GM21528 (cell line): ENCODE measurements at regions not wholly inside any gene's neighbourhood (a gene's known extent, or its start where the extent isn't known, plus 50 kb on each side); places are given as distances from the start of the nearest gene placed in this dataset.

ENCODE experiments used
- ATAC-seq: cut with Tn5 transposase; IDR thresholded peaks from one replicate; pipeline ENCODE4 v1.9.1; 2021; ENCODE audit warnings: mild to moderate bottlenecking, moderate library complexity; ENCODE audit not compliant: unreplicated experiment, low FRiP score

DNA sequence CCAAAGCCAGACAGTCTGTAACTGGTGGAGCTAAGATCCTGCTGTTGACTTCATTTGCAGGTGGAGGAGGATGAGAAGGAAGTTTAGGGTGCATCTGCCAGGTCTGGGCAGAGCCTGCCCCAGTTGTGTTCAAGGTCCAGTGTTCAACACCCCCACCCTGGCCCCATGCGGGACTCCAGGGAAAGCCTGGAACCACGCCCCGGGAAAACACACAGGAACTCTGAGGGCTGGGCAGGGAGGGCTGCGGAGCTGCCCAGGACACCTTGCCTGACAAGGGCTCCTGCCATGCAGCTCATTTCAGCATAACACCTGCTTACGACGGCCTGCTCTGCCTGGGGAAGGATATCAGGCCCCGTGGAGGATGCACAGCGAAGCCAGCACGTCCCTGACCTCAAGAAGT, 286.3 kb downstream of the XXYLT1 start:
- ATAC-seq = no peak

DNA sequence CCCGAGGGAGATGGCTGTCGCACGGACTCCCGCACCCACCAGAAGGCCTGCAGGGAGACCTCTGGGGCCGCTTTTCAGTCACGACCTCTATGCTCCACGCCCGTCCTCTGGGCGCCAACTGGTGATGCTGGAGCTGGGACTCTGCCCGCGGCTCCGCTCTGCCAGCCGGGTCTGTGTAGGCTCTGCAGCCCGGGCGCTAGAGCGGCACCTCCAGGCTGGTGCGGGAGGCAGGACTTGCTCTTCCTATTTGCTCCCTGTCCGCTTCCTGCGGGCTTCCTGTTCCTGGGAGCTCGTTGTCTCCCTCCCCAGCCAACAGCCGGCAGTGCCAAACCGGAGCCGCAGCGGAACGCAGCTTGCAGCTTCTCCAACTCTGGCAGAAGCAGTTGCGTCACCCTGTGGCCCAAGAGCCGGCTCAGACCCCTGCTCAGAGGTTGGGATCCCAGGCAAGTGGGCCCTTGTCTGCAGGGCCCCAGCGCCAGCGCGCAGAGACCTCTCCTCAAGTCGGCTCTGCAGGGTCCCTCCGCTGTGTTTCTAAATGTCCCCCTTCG, 285.9 kb downstream of the XXYLT1 start:
- ATAC-seq = no peak

DNA sequence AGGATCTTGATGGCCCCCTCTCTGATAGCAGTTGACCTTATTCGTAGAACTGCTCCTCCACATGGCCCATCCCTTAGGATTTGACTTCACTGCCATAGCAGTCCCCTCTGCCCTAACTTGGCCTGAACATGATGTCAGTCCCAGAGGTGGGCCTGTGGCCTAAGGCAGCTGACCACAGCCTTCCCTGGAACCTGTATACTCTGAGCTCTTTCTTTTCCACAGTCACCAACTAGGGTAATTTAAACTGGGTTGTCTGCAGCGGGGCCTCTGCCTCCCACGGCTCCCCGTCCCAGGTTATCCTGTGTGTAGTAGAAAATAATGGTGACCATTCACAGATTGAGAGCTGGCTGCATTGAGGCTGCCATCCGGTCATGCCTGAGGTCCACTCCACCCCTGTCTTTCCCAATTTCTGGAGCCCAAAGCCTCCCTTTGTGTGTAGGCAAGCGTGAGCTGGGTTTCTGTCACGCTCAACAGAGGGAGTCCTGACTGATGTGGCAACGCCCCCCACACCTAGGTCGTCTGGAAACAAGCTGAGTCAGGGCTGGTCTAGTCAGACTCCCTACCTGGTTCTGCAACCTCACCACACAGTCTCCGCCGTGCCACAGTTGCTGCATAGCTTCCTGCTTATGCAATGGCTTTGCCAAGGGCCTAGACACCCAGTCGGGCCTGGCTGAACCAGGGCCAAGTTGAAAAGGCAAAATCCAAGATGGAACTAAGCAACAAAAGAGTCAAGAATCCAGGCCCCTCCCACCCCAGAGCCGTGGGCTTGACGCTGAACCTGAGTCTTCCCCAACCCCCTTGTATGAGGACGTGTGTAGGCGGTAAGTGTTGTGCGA, 284.5 kb downstream of the XXYLT1 start:
- ATAC-seq = no peak

DNA sequence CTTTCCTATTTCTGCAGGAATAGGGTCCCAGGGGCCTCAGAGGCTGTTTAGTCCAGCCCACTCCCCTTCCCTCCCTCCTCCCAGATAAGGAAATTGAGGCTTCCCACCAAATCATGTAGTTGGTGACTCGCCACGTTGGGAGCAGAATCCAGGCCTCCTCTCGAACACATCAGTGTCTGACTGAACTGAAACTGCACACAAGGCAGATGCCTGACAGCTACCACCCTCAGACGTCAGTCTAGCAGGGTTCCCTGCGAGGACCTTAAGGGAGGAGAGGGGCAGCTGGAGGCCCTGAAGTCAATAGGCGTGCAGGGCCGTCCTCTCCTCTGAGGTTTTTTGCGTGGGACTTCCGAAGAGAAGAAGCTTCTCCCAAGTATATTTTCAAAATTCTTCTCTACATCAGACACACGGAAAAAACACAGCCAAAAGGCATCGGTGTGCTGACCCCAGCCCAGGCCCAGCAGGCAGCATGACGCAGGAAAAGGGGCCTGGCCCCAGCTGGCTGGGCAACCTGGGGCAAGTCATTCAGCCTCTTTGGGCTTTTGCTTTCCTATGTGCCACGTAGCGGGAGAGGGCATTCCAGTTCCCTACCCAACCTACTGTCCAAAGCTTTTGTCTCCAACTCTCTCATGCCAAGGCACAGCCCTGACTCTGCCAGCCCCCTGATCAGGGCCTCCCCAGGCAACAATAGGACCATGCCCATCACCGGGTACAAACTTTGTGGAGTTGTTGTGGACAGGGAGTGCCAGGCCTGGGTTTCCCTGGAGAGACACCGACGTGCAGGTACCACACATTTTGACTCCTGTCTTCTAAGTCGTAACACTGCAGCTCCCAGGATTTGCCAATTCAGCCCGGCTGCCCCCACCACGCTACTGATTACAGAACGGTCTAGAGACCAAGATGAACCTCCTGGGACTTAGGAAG, 283.1 kb downstream of the XXYLT1 start:
- no peak for ATAC-seq

DNA sequence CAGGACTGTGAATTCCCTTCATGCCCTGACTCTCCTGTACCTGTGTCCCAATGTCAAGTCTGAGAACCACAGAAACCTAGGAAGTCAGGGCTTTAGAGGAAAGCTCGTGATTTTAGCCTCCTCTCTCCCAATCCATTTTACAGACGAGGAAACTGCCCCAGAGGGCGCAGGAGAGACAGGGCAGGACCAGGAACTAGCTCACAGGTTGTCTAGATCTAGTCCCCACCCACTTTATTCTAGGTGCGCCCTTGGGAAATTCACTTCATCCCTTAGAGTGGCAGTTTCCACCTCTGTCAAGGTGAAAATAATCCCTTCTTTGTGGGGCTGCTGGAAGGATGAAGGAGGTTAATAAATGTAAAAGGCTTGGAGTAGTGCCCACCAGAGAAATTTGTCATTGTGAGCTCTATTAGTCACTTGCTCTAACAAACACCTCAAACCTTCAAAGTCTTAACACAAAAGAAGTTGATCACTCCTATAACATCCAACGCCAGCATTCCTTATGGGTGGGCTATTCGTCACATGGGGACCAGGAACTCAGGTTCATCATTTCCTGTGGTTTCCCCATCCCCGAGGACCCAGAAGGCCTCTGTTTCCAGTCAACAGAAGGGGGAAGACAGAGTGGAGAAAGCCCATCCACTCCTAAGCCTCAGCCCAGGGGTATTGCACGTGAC, 282.3 kb downstream of the XXYLT1 start:
- no peak for ATAC-seq

DNA sequence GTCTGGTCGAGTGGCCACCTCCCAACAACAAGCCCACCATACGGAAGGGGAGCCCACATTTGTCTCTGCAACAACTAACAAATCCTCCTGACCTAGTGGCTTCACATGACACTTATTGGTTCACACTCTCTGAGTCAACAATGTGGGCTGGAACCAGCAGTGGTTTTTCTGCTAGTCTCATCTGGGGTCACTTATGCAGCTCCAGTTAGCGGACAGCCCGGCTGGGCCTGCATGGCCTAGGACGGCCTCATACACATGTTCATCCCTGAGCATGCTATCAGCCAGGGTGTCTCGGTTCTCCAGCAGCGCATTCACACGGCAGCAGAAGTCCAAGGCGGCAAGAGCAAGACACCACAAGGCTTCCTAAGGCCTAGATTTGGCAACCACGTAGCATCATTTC, 281.7 kb downstream of the XXYLT1 start:
- ATAC-seq = no peak

DNA sequence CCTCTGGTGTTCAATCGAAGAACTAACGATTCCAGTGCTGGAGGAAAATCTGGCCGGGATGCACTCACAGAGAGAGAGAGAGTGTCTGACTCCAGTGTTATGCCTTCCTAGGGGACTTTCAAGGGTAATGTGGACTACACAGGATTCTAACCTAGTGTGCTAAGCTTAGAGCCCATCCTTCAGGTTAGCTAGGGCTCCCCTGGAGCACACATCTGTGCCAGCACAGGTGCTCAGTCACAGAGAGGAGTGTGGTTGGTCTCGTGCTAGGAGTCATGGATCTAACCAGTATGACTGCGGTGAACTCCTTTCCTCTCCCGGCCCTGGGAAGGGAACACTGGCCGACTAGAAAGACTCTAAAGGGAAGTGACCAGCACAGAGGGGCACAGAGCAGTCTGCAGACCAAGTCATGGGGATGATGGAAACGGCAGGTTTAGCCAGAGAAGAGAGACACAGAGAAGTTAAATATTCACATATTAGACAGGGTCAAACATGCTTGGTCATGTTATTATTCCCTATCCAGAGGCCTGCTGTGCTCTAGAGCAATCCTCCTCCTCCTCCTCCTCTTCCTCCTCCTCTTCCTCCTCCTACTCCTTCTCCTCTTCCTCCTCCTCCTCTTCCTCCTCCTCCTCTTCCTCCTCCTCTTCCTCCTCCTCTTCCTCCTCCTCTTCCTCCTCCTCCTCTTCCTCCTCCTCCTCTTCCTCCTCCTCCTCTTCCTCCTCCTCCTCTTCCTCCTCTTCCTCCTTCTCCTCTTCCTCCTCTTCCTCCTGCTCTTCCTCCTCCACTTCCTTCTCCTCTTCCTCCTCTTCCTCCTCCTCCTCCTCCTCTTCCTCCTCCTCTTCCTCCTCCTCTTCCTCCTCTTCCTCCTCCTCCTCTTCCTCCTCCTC, 280.3 kb downstream of the XXYLT1 start:
- no peak for ATAC-seq

DNA sequence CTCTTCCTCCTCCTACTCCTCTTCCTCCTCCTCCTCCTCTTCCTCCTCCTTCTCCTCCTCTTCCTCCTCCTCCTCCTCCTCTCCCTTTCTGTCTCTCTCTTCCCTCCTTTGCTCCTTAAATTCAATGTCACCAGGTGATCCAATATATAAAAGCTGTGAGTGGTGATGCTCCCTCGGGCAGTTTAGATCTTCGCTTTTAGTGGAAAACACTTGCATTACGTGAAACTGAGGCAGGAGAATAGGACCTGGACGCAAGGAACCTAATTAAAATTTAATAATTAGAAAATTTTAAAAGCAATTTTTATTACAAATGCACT, 279.7 kb downstream of the XXYLT1 start:
- ATAC-seq = no peak

DNA sequence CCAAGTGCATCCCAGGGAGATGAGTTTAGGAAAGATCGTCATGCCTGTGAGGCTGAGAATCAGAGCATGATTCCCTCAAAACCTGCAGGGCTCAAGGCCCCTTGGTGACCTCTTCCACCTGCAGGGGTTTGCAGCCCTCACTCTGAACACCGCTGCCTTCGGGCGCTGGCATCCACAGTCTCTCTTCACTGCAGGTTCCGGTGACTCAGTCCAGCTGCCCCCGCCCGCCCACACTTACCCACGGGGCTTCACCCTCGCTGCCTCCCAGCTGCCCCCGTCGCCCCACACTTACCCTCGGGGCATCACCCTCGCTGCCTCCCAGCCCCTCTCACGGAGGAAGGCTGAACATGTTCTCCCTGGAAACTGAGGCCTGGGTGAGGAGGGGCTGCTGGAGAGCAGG, 277.1 kb downstream of the XXYLT1 start:
- ATAC-seq = no peak

DNA sequence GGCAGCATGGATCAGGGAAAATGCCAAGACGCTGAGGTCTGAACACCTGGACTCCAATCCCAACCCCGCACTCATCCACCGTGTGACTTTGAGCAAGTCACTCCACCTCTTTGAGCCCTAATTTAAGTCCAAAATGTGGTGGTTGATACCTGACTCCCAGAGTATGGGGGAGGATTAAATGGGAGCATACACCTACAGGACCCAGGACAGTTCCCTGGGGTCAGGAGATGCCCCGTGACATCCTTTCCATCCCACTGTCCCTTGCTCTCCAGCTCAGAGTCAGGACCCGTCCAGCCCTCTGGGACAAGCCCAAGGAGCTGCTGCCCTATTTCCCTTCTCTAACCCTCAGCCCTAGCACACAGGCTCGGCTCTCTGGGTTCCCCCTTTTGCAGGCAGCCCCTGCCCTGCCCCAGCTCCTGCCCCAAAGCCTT, 276.4 kb downstream of the XXYLT1 start:
- no peak for ATAC-seq

DNA sequence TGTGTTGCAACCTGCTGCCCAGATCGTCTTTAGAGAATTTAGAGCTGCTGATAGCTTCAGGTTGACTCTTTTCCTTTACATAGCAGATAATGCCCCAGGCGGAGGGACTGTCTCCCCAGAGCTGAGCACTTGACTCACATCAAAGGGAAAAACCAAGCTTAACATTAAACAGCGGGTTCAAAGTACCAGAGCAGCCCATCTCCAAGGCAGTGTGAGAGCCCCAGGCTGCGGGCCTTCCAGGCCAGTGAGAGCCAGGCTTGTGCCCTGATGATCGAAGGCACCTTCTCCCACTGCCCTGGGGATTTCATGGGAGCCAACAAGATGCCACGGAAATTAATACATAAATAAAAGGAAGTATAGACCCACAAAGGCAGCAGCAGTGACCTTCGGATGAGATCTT, 275.6 kb downstream of the XXYLT1 start:
- ATAC-seq = no peak

DNA sequence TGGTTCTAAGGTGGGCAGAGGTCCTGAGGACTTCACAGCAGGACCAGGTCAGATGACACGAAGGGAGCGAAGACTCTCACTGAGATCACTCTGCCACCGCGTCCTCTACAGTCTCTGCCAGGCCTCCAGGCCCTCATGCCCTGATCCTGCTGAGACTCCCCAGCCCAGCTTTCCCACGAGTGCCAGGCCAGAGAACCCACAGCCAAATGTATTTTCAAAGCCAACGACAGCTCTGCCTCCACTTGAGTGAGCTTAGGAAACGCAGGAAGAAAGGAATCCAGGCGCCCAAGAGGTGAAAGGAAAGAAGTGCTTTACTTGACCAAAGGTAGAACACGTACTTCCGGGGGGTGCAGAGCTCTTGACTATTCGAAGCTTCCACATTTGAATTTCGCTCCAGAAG, 275.0 kb downstream of the XXYLT1 start:
- no peak for ATAC-seq

DNA sequence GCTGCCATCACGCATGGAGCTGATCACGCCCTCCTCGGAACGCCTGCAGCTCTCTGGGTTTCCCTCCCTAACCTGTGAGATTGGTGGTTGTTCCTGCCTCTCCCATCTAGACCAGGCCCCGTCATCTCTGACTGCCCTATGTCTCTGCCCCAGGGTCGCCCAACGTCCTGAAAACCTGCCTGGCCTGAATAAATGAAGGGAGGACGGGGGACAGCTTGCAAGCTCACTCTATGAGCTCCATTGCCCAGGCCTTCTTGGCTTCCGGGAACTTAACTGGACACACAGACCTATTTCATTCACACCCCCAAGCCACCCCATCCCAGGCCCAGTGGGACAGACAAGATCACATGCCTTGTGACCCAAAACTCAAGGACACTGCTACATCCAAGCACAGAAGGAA, 274.2 kb downstream of the XXYLT1 start:
- ATAC-seq = no peak

DNA sequence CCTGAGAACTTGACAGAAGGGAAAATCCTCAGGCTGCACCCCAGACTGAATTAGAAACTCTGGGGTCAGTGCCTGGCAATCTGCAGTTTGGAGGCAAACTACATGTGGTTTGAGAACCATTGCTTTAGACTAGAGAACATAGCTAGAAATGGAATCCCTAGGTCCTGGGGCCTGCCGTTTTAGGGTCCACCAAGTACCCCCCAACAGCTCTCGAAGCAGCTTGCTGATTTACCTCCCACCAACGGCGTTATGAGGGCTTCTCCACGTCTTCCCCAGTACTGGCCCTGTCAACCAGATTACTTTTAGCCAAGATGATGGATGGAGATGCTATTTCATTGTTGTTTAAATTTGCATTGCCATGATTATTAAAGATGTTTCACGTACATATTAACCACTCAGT, 272.5 kb downstream of the XXYLT1 start:
- ATAC-seq = no peak

DNA sequence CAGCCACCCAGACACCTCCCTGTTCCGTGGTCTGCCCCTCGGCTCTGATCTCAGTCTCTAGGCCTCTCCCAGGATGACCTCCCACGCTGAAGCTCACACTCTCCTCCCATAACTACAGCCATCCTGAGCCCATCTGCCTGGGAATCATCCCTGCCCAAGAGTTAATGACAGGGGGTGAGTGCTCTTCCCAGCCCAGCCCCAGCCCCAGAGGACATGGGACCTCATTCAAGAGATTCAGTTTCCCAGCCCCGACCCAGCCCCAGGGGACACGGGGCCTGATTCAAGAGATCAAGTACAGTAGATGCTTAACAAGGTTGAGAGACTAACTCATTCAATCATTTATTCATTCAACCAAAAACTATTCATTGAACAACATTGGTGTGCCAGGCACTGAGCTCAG, 272.0 kb downstream of the XXYLT1 start:
- no peak for ATAC-seq

DNA sequence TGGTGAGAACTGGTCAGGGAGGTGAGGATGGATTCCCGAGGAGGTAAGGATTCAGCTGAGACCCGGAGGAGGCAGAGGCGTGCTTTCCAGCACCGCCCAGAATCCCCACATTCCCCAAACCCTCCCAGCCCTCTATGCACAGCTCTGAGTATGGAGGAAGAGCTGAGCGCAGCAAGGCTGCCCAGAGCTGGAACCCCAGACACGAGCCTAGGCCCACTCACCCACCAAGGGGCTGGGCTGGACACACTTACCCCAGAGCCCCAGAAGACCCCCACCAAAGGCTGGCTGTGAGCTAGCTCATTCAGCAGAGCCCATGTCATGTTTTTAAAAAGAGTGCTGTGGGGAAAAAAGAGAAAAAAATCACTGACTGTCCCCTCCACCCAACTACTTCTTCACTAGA, 271.5 kb downstream of the XXYLT1 start:
- ATAC-seq = no peak

DNA sequence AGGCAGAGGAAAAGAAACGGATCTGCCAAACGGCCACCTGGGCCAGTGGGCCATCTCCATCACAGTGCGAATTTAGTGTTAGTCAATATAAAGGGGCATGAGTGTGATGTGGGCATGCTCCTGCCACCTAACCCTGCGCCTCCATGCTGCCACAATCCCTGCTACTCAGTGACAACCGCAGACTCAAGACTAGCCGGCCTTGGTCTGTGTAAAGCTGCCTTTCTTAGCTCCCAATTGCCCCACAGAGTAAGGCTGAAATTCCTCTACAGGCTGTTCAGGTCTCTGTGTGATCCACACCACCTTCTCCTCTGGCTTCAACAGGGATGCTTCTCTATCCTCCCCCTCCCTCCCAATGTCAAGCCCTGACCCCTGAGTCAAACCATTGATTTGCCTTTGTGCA, 269.7 kb downstream of the XXYLT1 start:
- ATAC-seq = no peak

DNA sequence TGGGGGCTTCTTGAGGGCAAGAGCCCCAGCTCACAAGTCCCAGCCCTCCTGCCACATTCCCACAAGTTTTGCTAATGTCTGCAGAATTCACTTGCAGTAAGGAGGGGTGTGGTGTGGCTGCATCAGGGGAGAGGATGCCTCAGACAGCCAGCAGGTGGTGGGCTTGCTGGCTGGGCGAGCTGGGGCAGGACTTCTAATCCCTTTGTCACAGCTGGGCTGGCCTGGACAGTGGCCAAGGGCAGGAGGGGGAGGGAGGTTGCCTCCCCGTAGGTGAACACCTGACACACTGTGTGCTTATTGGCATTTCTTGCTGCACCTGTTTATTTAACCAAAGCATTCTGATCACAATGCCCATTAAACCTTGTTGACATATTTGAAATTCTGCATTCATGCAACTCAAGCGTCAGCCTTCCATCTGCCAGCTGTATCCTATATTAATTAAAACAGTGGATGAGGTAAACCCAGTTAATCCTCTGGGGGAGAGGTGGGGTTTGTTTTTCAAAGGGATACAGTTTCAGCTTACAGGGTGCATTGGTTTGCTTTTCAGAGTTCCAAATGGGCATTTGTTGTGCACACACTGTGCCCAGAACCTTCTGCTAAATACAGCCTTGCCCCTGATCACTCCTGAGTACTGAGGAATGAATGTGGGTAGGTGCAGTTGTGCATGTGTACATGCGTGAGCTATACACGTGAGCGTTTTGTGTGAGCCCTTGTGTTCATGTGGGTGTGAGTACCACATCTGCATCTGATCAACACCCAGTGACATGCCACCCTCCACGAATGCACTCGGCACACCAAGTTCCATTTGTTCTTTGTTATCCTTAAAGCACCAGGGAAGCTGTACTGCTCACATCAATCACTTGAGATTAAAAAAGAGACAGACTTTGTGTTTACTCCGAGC, 268.7 kb downstream of the XXYLT1 start:
- no peak for ATAC-seq
